Liver (tissue), 8 donors: ENCODE measurements at regions not wholly inside any gene's neighbourhood (a gene's known extent, or its start where the extent isn't known, plus 50 kb on each side); places are given as distances from the start of the nearest gene placed in this dataset.

Source experiments
- DNase-seq: peaks from one replicate; pipeline ENCODE4 v3.0.0-alpha.2; 2017; ENCODE audit warnings: low spot score
- H3K27ac ChIP-seq, 2 donors: one replicate each; pipeline ENCODE4 v1.7.0; 2013; ENCODE audit warnings: inconsistent platforms in 2 of 2, low read length in 2 of 2, control low read depth in 1 of 2, low read depth in 1 of 2, mild to moderate bottlenecking in 1 of 2
- H3K27me3 ChIP-seq, 4 donors: one replicate each; pipeline versions ENCODE4 v1.6.1 to v1.7.0; 2013; ENCODE audit warnings: low read length in 3 of 4, inconsistent platforms in 1 of 4, mild to moderate bottlenecking in 1 of 4, moderate library complexity in 1 of 4; ENCODE audit not compliant: control insufficient read depth in 4 of 4, insufficient read depth in 4 of 4
- H3K36me3 ChIP-seq, 4 donors: one replicate each; pipeline versions ENCODE4 v1.6.1 to v1.7.0; 2013; ENCODE audit warnings: low read length in 3 of 4, mild to moderate bottlenecking in 3 of 4, low read depth in 1 of 4, moderate library complexity in 1 of 4; ENCODE audit not compliant: control insufficient read depth in 4 of 4, insufficient read depth in 3 of 4
- H3K4me1 ChIP-seq, 4 donors: one replicate each; pipeline versions ENCODE4 v1.6.1 to v1.7.0; 2013; ENCODE audit warnings: low read length in 3 of 4, mild to moderate bottlenecking in 3 of 4, moderate library complexity in 1 of 4; ENCODE audit not compliant: control insufficient read depth in 4 of 4, insufficient read depth in 4 of 4
- H3K4me3 ChIP-seq, 3 donors: one replicate each; pipeline versions ENCODE4 v1.6.1 to v1.7.0; 2013; ENCODE audit warnings: low read length in 3 of 3, control low read depth in 1 of 3, low read depth in 1 of 3, mild to moderate bottlenecking in 1 of 3
- H3K9ac ChIP-seq, 2 donors: one replicate each; pipeline ENCODE4 v1.7.0; 2013; ENCODE audit warnings: low read length in 2 of 2, mild to moderate bottlenecking in 2 of 2, moderate library complexity in 2 of 2, control low read depth in 1 of 2, low read depth in 1 of 2
- H3K9me3 ChIP-seq, 4 donors: one replicate each; pipeline versions ENCODE4 v1.6.1 to v1.7.0; 2013; ENCODE audit warnings: low read length in 3 of 4; ENCODE audit not compliant: control insufficient read depth in 4 of 4
- EGR1 ChIP-seq, 2 donors: IDR thresholded peaks; 2 replicates each; pipeline ENCODE4 v1.6.1; 2016 to 2018; ENCODE audit warnings: antibody characterized with exemption in 2 of 2, low read depth in 2 of 2
- FOXA1 ChIP-seq: IDR thresholded peaks from 2 replicates; pipeline ENCODE4 v1.6.1; 2016; ENCODE audit warnings: antibody characterized with exemption
- FOXA2 ChIP-seq: IDR thresholded peaks from 2 replicates; pipeline ENCODE4 v1.6.1; 2016; ENCODE audit warnings: antibody characterized with exemption
- GABPA ChIP-seq, 2 donors: IDR thresholded peaks in 1 of 2; conservative IDR thresholded peaks in 1 of 2; 2 replicates each; pipeline ENCODE4 v1.6.1; 2016; ENCODE audit warnings: antibody characterized with exemption in 2 of 2, mild to moderate bottlenecking in 1 of 2, moderate library complexity in 1 of 2
- HNF4A ChIP-seq, 2 donors: conservative IDR thresholded peaks; 2 replicates each; pipeline ENCODE4 v1.6.1; 2016; ENCODE audit warnings: antibody characterized with exemption in 2 of 2, mild to moderate bottlenecking in 2 of 2
- HNF4G ChIP-seq: IDR thresholded peaks from 2 replicates; pipeline ENCODE4 v1.6.1; 2016; ENCODE audit warnings: antibody characterized with exemption
- JUND ChIP-seq, 2 donors: IDR thresholded peaks; 2 replicates each; pipeline ENCODE4 v1.6.1; 2016; ENCODE audit warnings: antibody characterized with exemption in 2 of 2
- MAX ChIP-seq: IDR thresholded peaks from 2 replicates; pipeline ENCODE4 v1.6.1; 2016; ENCODE audit warnings: antibody characterized with exemption
- NR2F2 ChIP-seq: IDR thresholded peaks from 2 replicates; pipeline ENCODE4 v1.6.1; 2016; ENCODE audit warnings: antibody characterized with exemption
- RAD21 ChIP-seq, 2 donors: IDR thresholded peaks; 2 replicates each; pipeline ENCODE4 v1.6.1; 2016; ENCODE audit warnings: antibody characterized with exemption in 2 of 2, mild to moderate bottlenecking in 2 of 2
- RXRA ChIP-seq, 2 donors: IDR thresholded peaks; 2 replicates each; pipeline ENCODE4 v1.6.1; 2017 to 2018; ENCODE audit warnings: antibody characterized with exemption in 2 of 2, mild to moderate bottlenecking in 1 of 2
- SP1 ChIP-seq: IDR thresholded peaks from 2 replicates; pipeline ENCODE4 v1.6.1; 2018; ENCODE audit warnings: antibody characterized with exemption, mild to moderate bottlenecking
- TAF1 ChIP-seq: conservative IDR thresholded peaks from 2 replicates; pipeline ENCODE4 v1.6.1; 2016; ENCODE audit warnings: antibody characterized with exemption, mild to moderate bottlenecking
- YY1 ChIP-seq: IDR thresholded peaks from 2 replicates; pipeline ENCODE4 v1.6.1; 2016; ENCODE audit warnings: antibody characterized with exemption, mild to moderate bottlenecking
- WGBS: extraction: QIAGEN DNeasy Blood & Tissue Kit; methylation state at CpG from one replicate; pipeline ENCODE4 v1.1.7; 2013; 5-methylcytosine and 5-hydroxymethylcytosine counted together
- TF ChIP-seq, protein P1 (sequence below): IDR thresholded peaks from 2 replicates; pipeline ENCODE4 v1.6.1; 2016; ENCODE audit warnings: antibody characterized with exemption
- TF ChIP-seq, protein P2 (sequence below): fragments of 150-350 bp; IDR thresholded peaks from 2 replicates; pipeline ENCODE4 v1.5.1; 2017; ENCODE audit warnings: improper control_type of control experiment, low read depth, low read length; ENCODE audit not compliant: missing input control
- TF ChIP-seq, protein P3 (sequence below): IDR thresholded peaks from 2 replicates; pipeline ENCODE4 v1.6.1; 2016; ENCODE audit warnings: antibody characterized with exemption
- donor health status: healthy.
- donor health status: healthy.
- donor health status: healthy.
- donor health status: healthy.
- donor health status: healthy.

DNA sequence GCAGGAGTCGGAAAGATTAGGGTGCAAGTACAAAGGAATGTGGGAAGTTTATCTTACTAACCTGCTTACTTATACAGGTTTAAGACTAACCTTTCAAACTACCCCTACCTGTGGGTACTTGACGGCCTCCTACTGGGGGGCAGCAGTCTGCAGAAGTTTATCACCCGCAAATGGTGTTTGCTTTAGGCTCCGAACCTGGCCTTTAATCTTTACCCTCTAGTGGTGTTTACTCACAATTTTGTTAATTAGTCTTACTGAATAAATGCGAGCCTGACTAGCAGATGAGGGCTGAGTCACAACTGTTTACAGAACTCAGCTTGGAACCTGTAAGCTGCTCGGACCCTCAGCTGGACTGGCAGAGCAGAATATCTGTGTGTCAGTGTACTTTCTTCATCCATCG lies 204.2 kb upstream of the GPRIN3 start:
- TF ChIP-seq TAF1 (no peak), RXRA (IDR thresholded peaks at IDR 0.05) (no peak), HNF4A (conservative IDR thresholded peaks at IDR 0.05) (no peak), EGR1 (IDR thresholded peaks at IDR 0.05; ENCODE audit: low read depth in 2 of 2) (no peak), JUND (IDR thresholded peaks at IDR 0.05) (no peak), GABPA (IDR thresholded peaks at IDR 0.05 in 1 of 2, conservative IDR thresholded peaks at IDR 0.05 in 1 of 2) (no peak), RAD21 (IDR thresholded peaks at IDR 0.05) (no peak), FOXA1 (no peak), NR2F2 (no peak)
- TF ChIP-seq, protein P1, sequence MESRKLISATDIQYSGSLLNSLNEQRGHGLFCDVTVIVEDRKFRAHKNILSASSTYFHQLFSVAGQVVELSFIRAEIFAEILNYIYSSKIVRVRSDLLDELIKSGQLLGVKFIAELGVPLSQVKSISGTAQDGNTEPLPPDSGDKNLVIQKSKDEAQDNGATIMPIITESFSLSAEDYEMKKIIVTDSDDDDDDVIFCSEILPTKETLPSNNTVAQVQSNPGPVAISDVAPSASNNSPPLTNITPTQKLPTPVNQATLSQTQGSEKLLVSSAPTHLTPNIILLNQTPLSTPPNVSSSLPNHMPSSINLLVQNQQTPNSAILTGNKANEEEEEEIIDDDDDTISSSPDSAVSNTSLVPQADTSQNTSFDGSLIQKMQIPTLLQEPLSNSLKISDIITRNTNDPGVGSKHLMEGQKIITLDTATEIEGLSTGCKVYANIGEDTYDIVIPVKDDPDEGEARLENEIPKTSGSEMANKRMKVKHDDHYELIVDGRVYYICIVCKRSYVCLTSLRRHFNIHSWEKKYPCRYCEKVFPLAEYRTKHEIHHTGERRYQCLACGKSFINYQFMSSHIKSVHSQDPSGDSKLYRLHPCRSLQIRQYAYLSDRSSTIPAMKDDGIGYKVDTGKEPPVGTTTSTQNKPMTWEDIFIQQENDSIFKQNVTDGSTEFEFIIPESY = no peak
- Histone ChIP-seq H3K9me3 (no peaks in the 10 kb centered on the region), H3K27ac (no peak overlapping the region), H3K4me3 (no peak overlapping the region), H3K4me1 (no peaks in the 10 kb centered on the region), H3K36me3 (no peaks in the 10 kb centered on the region), H3K9ac (no peak overlapping the region), H3K27me3 (peaks cover 0 to 8% (median 0%) of the 10 kb centered on the region in 4 donors)
- DNase-seq = no peak
- 34% methylated on average over 7 of the region's 7 CpGs for WGBS

DNA sequence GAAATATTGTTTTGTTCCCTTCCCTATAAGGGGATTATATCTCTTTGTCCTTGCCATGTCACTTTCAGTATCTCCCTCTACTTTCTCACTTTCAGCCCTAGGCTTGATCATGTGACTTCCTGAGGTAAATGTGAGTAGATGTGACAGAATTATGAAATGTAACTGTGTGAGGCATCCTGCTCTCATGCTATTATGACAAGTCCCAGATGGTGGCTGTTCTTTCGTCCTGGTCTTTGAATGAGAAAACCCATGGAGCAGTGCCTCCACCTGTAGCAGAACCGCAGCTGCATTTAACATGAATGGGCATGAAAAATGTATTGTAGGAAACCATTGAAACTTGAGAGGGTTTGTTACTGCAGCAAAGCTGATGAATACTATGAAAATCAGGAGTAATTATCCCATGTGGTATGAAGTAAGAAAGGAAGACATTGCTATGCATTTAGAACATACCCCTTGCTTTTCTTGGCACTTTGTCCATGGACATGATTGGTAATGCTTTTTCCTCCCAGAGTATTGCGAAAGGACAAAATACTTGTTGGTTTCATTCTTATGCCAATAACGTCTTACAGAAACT lies 202.2 kb upstream of the GPRIN3 start:
- peaks cover 0 to 4% (median 0%) of the 10 kb centered on the region in 4 donors for H3K27me3 ChIP-seq
- no peak overlapping the region for H3K27ac ChIP-seq
- no peak for DNase-seq
- H3K9me3 ChIP-seq = no peaks in the 10 kb centered on the region
- no peak overlapping the region for H3K9ac ChIP-seq
- TF ChIP-seq FOXA1 = no peak
- TF ChIP-seq, protein P1 = no peak
- no peak for TF ChIP-seq HNF4A (conservative IDR thresholded peaks at IDR 0.05)
- no peak for TF ChIP-seq NR2F2
- no peak for TF ChIP-seq GABPA (IDR thresholded peaks at IDR 0.05 in 1 of 2, conservative IDR thresholded peaks at IDR 0.05 in 1 of 2)
- TF ChIP-seq, protein P2, sequence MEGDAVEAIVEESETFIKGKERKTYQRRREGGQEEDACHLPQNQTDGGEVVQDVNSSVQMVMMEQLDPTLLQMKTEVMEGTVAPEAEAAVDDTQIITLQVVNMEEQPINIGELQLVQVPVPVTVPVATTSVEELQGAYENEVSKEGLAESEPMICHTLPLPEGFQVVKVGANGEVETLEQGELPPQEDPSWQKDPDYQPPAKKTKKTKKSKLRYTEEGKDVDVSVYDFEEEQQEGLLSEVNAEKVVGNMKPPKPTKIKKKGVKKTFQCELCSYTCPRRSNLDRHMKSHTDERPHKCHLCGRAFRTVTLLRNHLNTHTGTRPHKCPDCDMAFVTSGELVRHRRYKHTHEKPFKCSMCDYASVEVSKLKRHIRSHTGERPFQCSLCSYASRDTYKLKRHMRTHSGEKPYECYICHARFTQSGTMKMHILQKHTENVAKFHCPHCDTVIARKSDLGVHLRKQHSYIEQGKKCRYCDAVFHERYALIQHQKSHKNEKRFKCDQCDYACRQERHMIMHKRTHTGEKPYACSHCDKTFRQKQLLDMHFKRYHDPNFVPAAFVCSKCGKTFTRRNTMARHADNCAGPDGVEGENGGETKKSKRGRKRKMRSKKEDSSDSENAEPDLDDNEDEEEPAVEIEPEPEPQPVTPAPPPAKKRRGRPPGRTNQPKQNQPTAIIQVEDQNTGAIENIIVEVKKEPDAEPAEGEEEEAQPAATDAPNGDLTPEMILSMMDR = no peak
- TF ChIP-seq SP1 = no peak
- TF ChIP-seq TAF1 = no peak
- TF ChIP-seq MAX = no peak
- TF ChIP-seq HNF4G = no peak
- no peak for TF ChIP-seq EGR1 (IDR thresholded peaks at IDR 0.05; ENCODE audit: low read depth in 2 of 2)
- TF ChIP-seq FOXA2 = no peak
- TF ChIP-seq, protein P3, sequence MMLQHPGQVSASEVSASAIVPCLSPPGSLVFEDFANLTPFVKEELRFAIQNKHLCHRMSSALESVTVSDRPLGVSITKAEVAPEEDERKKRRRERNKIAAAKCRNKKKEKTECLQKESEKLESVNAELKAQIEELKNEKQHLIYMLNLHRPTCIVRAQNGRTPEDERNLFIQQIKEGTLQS = no peak
- no peak for TF ChIP-seq YY1
- TF ChIP-seq RXRA (IDR thresholded peaks at IDR 0.05) = no peak
- no peak overlapping the region for H3K4me3 ChIP-seq
- no peaks in the 10 kb centered on the region for H3K36me3 ChIP-seq
- H3K4me1 ChIP-seq = no peaks in the 10 kb centered on the region
- 81% methylated on average over 4 of the region's 4 CpGs for WGBS
